ENCODE measurements at regions not wholly inside any gene's neighbourhood (a gene's known extent, or its start where the extent isn't known, plus 50 kb on each side); places are given as distances from the start of the nearest gene placed in this dataset.

DNA sequence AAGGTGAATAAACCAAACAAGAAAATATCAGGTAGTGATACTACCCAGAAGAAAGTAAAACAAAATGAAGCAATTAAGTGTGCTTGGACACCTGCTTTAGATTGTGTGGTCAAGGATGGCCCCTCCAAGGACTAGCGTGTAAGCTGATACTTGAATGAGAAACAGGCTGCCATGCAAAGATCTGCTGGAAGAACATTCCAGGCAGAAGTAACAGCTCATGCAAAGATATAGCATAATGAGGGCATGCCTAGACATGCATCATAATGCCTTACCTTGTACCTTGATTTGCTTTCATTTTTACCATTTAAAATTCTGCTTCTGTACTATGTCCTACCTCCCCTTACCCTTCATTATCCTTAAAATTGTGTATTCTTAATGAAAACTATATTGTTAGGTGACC, 74.8 kb upstream of the HDAC9 start:
- DNase-seq, result no peak

DNA sequence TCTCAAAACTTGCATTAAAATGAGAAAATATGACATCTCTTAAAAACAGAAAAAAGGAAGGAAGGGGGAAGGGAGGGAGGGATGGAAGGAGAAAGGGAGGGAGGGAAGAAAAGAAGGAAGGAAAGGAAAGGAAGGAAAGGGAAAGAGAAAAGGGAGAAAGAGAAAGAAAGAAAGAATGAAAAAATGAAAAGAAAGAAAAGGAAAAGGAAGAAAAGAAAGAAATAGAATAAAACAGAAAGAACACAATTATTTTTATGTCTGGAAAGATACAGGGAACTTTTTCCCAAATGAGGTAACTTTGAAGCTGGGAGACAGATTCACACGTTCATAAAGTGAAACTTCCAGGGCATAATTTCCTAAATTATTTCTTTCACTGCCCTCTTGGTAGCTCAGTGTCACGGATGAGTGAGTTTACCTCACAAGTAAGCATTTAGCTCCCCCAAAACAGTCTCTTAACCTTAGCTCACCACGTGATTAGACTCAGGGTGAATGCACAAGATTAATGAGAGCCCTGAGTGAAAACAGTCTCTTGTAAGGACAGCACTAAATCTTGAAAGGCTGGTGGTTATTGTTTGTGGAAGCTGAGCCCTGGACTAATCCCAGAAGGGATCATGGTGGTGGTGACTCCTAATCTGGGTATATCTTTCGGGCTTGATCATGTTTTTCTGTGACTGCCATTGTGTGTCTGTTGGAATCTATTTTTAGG, 74.1 kb upstream of the HDAC9 start:
- no peak for DNase-seq

DNA sequence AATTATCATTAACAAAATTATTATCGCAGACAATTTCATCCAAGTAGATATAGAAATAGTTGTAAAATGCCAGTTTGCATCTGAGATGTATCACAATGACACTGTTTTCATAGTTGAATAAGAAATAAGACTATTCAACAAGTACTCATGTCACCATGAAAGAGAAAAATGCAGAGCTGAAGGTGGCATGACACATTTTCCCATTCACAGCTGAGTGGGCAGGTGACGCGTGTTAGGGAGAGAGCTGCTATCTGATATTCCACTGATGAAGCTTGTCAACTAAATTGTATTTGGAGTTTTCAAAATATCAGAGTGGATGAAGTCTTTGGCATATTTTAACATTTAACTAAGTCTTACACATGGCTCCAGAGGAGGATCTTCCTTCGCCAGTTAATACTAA, 70.3 kb upstream of the HDAC9 start:
- DNase-seq, result no peak

DNA sequence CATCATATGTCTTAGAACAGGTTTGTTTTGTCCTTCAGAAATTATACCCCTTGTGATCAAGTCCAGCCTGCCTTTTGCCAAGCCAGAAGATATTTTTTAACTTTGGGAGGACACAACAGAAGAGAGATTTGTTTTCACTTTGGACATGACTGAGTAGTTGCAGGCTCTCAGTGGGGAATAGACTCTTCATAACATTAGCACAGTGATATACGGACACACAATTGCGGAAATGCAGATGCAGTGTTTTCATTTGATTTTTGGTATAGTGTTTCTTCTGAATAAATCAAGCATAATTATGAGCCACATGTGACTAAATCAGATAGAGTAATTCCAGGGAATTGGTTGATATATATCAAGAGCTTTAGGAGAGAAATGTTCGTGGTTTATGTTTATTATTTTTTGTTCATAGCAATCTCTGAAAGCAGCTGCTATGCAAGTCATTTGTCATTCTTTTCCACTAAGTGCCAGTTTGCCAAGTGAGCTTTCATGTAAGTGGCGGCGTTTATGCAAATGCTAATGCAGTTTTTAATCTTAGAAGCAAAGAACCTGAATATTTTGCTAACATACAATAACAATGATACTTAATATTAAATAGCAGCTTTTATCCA, 69.6 kb upstream of the HDAC9 start:
- DNase-seq, result no peak

DNA sequence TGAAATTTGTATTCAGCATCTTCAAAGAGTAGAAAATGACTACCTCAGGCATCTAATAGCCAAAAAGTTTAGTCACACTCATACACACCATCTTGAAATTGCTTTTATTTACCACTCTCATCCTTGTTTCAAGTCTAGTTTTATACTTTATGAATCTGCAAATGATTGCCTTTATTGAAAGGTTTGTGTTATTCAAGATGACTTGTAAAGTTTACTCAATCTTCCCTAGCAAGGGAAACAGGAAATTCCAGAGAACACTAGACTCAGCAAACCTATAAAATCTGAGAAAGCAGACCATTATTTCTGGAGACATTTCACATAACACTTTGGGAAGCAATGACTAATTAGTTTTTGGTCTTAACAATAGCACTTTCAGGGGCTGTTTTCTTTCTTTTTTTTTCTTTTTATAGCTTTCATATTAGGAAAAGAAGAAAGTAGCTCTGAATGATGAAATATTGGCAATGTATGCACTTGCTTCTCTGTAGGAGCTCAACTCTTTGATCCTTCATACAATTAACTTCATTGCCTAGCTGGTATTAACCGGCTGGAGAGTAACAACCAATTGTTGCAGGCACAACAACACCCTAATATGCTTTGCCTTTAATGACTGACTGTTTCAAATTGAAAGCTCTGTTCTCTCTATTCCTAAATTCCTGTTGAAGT, 68.9 kb upstream of the HDAC9 start:
- DNase-seq, result no peak

DNA sequence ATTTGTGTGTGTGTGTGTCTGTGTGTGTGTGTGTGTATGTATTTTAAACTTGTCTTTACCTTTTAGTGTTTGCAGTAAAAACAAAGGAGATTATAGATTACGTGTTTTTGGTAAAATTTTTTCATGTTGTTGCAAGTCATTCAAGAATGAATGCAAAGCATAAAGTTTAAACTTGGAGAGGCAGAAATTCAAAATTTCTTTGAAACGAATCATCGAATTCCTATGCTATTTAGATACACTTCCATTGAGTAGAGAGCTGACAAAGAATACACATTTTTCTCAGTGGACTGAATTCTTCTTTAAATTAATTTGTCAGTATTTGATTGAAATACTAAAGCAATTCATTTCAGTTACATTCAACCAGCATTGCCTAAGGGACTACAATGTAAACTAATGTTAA, 66.0 kb upstream of the HDAC9 start:
- DNase-seq, result no peak

DNA sequence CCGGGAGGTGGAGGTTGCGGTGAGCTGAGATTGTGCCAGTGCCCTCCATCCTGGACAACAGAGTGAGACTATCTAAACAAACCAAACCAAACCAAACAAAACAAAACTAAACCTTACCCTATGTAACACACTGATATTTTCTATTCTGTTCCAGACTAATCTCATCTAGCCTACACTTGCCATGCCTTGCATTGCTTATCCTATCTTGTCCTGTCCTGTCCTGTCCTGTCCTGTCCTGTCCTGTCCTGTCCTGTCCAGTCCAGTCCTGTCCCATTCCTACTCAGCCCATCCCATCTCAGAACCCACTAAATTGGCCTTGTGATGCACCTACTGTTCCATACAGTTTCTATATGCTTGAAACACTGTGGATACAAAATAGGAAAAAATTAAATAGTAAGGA, 64.7 kb upstream of the HDAC9 start:
- no peak for DNase-seq

DNA sequence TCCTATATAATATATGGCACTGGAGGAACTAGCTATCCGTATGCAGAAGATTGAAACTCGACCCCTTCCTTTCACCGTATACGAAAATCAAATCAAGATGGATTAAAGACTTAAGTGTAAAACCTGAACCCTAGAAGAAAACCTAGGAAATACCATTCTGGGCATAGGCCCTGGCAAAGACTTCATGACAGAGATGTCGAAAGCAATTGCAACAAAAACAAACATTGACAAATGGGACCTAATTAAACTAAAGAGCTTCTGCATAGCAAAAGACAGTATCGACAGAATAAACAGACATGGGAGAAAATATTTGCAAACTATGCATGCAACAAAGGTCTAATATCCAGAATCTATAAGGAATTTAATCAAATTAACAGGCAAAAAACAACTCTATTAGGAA, 61.4 kb upstream of the HDAC9 start:
- no peak for DNase-seq

DNA sequence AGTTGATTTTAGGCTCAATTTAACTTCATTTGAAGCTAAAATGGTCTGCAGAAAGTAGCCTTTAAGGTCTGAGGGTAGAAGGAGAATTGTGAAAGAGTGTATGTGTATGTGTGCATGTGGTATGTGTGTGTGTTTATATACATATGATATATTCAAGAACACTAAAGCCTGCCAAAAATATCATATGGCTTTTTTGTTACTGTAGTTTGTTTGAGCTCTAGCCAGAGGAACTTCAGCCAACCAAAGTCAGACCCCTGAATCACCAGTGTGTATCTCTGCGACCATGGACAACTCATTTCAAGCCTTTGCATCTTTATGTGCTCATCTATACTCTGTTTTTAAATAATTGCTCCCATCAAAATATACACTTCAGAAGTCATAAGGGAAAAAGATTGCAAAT, 58.4 kb upstream of the HDAC9 start:
- DNase-seq, result no peak

DNA sequence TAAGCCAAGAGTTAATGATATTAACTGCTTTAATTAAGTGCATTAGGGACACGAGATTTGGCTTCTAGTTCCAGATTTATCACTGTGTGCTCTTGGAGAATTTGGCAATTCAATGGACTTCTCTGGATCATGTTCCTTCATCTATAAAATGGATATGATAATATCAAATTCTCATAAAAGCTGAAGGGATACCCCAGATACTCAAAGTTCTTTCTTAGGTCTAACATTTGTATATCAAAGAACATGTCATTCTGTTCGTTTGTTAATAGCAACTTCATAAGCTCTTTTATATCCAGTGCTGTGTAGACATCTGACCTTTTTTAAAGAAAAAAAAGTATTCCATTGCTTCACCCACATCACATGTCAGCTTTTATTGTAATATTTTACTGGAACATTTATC, 54.6 kb upstream of the HDAC9 start:
- DNase-seq, result no peak

DNA sequence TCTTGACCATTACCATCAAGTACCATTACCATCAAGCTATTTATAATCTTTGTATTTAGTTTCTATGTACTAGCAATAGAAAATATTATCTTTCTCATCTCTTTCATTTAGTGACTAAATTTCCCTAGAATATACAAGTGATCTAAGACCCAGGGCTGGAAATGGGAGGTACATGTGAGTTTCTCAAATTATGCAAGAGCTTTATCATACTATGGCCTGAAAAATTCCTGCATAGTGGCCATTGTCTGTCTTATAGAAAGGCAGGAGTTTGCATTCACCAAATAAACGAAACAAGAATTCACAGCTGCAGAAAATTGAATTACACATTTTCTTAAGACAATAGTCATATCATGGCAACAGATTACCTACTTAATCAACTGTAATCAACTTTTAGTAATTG, 50.7 kb upstream of the HDAC9 start:
- no peak for DNase-seq

DNA sequence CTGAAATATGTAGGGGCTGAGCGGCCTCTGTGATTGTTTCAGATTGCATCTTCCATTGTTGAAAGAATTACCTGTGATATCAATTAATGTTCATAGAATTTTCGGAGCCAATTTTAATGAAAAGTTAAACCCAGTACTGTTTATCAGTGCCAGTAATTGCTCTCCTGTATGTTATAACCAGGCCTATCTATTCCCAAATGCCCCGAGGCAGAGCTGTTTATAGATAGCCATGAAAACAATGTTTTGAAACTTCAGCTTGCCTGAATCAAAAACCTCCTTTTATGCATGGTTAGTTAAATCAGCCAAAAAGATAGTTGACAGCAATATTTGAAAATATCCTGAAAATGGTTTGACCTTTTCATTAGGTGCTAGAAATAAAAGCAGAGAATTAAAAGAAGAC, 50.1 kb upstream of the HDAC9 start:
- no peak for DNase-seq
